Psoas muscle (tissue), 7 donors: ENCODE measurements at regions not wholly inside any gene's neighbourhood (a gene's known extent, or its start where the extent isn't known, plus 50 kb on each side); places are given as distances from the start of the nearest gene placed in this dataset.

Source experiments
- ATAC-seq, 4 donors: fragments of 200-7000 bp; cut with Tn5 transposase; one replicate each; pipeline ENCODE4 v1.9.1; 2020; ENCODE audit warnings: moderate library complexity in 3 of 4, mild to moderate bottlenecking in 2 of 4
- DNase-seq, 2 donors: peaks; one replicate each; pipeline ENCODE4 v3.0.0-alpha.2; 2020
- H3K27ac ChIP-seq: fragments of 200-600 bp; one replicate; pipeline ENCODE4 v1.8.0; 2022
- H3K27me3 ChIP-seq, 3 donors: fragments of 200-600 bp in 1 of 3; one replicate each; pipeline versions ENCODE4 v1.6.1 to v1.8.0; 2013 to 2022; ENCODE audit warnings: low read length in 2 of 3, mild to moderate bottlenecking in 2 of 3, moderate library complexity in 1 of 3; ENCODE audit not compliant: insufficient read depth in 3 of 3
- H3K36me3 ChIP-seq, 2 donors: fragments of 200-600 bp in 1 of 2; one replicate each; pipeline versions ENCODE4 v1.6.1 to v1.8.0; 2013 to 2022; ENCODE audit warnings: low read depth in 1 of 2, mild to moderate bottlenecking in 1 of 2, moderate library complexity in 1 of 2; ENCODE audit not compliant: insufficient read depth in 1 of 2
- H3K4me1 ChIP-seq: fragments of 200-600 bp; one replicate; pipeline ENCODE4 v1.8.0; 2022
- H3K4me3 ChIP-seq: fragments of 200-600 bp; one replicate; pipeline ENCODE4 v1.8.0; 2022; ENCODE audit warnings: mild to moderate bottlenecking
- H3K9me3 ChIP-seq: fragments of 200-600 bp; one replicate; pipeline ENCODE4 v1.8.0; 2022
- CTCF ChIP-seq: fragments of 200-600 bp; IDR thresholded peaks from one replicate; pipeline ENCODE4 v1.8.0; 2022; ENCODE audit warnings: antibody characterized with exemption
- WGBS, 3 donors: extraction: QIAGEN DNeasy Blood & Tissue Kit; methylation state at CpG; one replicate each; pipeline versions ENCODE4 v1.1.6 to v1.1.7; 2013; 5-methylcytosine and 5-hydroxymethylcytosine counted together
- intact Hi-C, 2 donors: fragments of 100-400 bp; cut with DNase I; formaldehyde crosslinking; loops; one replicate each; pipeline versions ENCODE4 v1.11.0 to v1.14.2; 2022
- donor health status: healthy with polysubstance abuse.
- donor health status: DM: no; HTN: no; CAD: no; lungs with moderate emphysema.
- donor health status: Bipolar disorder and iron deficiency.
- donor health status: healthy.
- donor health status: DM: yes; HTN: yes; CAD: no.
- donor health status: DM: no; HTN: no; CAD: no.
- donor health status: DM: yes; HTN: yes; CAD: no.

- no peaks in the 10 kb centered on the region for H3K9me3 ChIP-seq
- no peaks in the 10 kb centered on the region for H3K27me3 ChIP-seq
- ATAC-seq (no peak), DNase-seq (no peak)
- no peak overlapping the region for H3K27ac ChIP-seq
- H3K4me1 ChIP-seq, result no peaks in the 10 kb centered on the region
- no peaks in the 10 kb centered on the region for H3K36me3 ChIP-seq
- no peak for TF ChIP-seq CTCF
- 92 to 98% (median 97%) methylated on average over 2 of the region's 2 CpGs for WGBS, 3 donors
- intact Hi-C loops, result no loop called here
- no peak overlapping the region for H3K4me3 ChIP-seq
Measured at GRCh38 chr7:46622251-46622650, 701.2 kb upstream of the IGFBP3 start.

- Histone ChIP-seq H3K9me3 (no peaks in the 10 kb centered on the region), H3K27ac (no peak overlapping the region), H3K36me3 (no peaks in the 10 kb centered on the region), H3K4me1 (no peaks in the 10 kb centered on the region), H3K4me3 (no peak overlapping the region), H3K27me3 (no peaks in the 10 kb centered on the region)
- ATAC-seq (no peak), DNase-seq (no peak)
- 77 to 81% (median 80%) methylated on average over 3 of the region's 3 CpGs for WGBS, 3 donors
- intact Hi-C loops, result no loop called here
- no peak for TF ChIP-seq CTCF
Measured at GRCh38 chr7:46619723-46620310, 698.7 kb upstream of the IGFBP3 start.

- H3K27ac ChIP-seq, result no peak overlapping the region
- 88 to 90% (median 88%) methylated on average over 1 of the region's 1 CpG for WGBS, 3 donors
- DNase-seq, result no peak
- H3K36me3 ChIP-seq, result no peaks in the 10 kb centered on the region
- ATAC-seq, result no peak
- H3K4me3 ChIP-seq, result no peak overlapping the region
- no peaks in the 10 kb centered on the region for H3K9me3 ChIP-seq
- no peaks in the 10 kb centered on the region for H3K4me1 ChIP-seq
- H3K27me3 ChIP-seq, result no peaks in the 10 kb centered on the region
- intact Hi-C loops, result no loop called here
- TF ChIP-seq CTCF, result no peak
Measured at GRCh38 chr7:46616636-46617035, 695.6 kb upstream of the IGFBP3 start.

GRCh38 chr7:46613551-46613950, 692.5 kb upstream of the IGFBP3 start:
- no peaks in the 10 kb centered on the region for H3K9me3 ChIP-seq
- H3K4me1 ChIP-seq, result no peaks in the 10 kb centered on the region
- DNase-seq (no peak), ATAC-seq (no peak)
- TF ChIP-seq CTCF, result no peak
- H3K27ac ChIP-seq, result no peak overlapping the region
- no peak overlapping the region for H3K4me3 ChIP-seq
- no peaks in the 10 kb centered on the region for H3K36me3 ChIP-seq
- intact Hi-C loops, result no loop called here
- 40 to 53% (median 52%) methylated on average over 1 of the region's 1 CpG for WGBS, 3 donors
- H3K27me3 ChIP-seq, result no peaks in the 10 kb centered on the region

- no peak for DNase-seq
- H3K27ac ChIP-seq, result no peak overlapping the region
- 25 to 37% (median 36%) methylated on average over 5 of the region's 5 CpGs for WGBS, 3 donors
- H3K4me3 ChIP-seq, result no peak overlapping the region
- H3K36me3 ChIP-seq, result no peaks in the 10 kb centered on the region
- H3K27me3 ChIP-seq, result no peaks in the 10 kb centered on the region
- intact Hi-C loops, result no loop called here
- H3K9me3 ChIP-seq, result no peaks in the 10 kb centered on the region
- TF ChIP-seq CTCF, result no peak
- no peaks in the 10 kb centered on the region for H3K4me1 ChIP-seq
- no peak for ATAC-seq
Measured at GRCh38 chr7:46613116-46613515, 692.0 kb upstream of the IGFBP3 start.
